ENCODE measurements at regions not wholly inside any gene's neighbourhood (a gene's known extent, or its start where the extent isn't known, plus 50 kb on each side); places are given as distances from the start of the nearest gene placed in this dataset.
A peak's percentile ranks its signal among the peaks of the same experiment; 100 is the strongest.

GRCh38 chr6:113083947-113084346 is 736.8 kb downstream of the RFPL4B start:
- Histone ChIP-seq H3K36me3 (no peaks in the 10 kb centered on the region), H3K9me3 (ENCODE audit: severe bottlenecking) (no peaks in the 10 kb centered on the region), H3K4me3 (ENCODE audit: low read depth, low read length) (no peak overlapping the region), H3K27ac (no peak overlapping the region), H3K27me3 (ENCODE audit: insufficient read depth, low read depth, severe bottlenecking) (no peaks in the 10 kb centered on the region)
- TF ChIP-seq, protein P1, sequence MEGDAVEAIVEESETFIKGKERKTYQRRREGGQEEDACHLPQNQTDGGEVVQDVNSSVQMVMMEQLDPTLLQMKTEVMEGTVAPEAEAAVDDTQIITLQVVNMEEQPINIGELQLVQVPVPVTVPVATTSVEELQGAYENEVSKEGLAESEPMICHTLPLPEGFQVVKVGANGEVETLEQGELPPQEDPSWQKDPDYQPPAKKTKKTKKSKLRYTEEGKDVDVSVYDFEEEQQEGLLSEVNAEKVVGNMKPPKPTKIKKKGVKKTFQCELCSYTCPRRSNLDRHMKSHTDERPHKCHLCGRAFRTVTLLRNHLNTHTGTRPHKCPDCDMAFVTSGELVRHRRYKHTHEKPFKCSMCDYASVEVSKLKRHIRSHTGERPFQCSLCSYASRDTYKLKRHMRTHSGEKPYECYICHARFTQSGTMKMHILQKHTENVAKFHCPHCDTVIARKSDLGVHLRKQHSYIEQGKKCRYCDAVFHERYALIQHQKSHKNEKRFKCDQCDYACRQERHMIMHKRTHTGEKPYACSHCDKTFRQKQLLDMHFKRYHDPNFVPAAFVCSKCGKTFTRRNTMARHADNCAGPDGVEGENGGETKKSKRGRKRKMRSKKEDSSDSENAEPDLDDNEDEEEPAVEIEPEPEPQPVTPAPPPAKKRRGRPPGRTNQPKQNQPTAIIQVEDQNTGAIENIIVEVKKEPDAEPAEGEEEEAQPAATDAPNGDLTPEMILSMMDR (IDR thresholded peaks at IDR 0.05; ENCODE audit: low read depth, low read length) = no peak
- DNase-seq = no peak

DNA sequence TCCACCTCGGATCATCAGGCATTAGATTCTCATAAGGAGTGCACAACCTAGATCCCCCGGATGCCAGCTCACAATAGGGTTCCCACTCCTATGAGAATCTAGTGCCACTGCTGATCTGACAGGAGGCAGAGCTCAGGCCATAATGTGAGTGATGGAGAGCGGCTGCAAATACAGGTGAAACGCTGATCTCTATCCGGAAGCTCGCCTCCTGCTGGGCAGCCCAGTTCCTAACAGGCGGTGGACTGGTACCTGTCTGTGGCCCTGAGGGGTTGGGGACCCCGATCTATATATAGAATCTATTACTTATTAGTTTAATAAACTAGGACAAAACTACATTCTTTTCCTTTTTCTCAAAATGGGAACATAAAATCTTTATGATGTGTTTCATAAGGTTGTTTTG is 741.9 kb downstream of the RFPL4B start:
- Histone ChIP-seq H3K36me3 (no peaks in the 10 kb centered on the region), H3K27ac (no peak overlapping the region), H3K27me3 (ENCODE audit: insufficient read depth, low read depth, severe bottlenecking) (no peaks in the 10 kb centered on the region), H3K4me3 (ENCODE audit: low read depth, low read length) (no peak overlapping the region), H3K9me3 (ENCODE audit: severe bottlenecking) (no peaks in the 10 kb centered on the region)
- TF ChIP-seq, protein P1 (IDR thresholded peaks at IDR 0.05; ENCODE audit: low read depth, low read length) = peak; percentile 29; the same call in 1 of the 2 replicates
- DNase-seq = peak; percentile 16

- DNase-seq = no peak
- Histone ChIP-seq H3K4me3 (ENCODE audit: low read depth, low read length) (no peak overlapping the region), H3K9me3 (ENCODE audit: severe bottlenecking) (no peaks in the 10 kb centered on the region), H3K27ac (no peak overlapping the region), H3K36me3 (no peaks in the 10 kb centered on the region), H3K27me3 (ENCODE audit: insufficient read depth, low read depth, severe bottlenecking) (no peaks in the 10 kb centered on the region)
- TF ChIP-seq, protein P1 (IDR thresholded peaks at IDR 0.05; ENCODE audit: low read depth, low read length) = no peak
Measured at GRCh38 chr6:113092795-113093194, 745.7 kb downstream of the RFPL4B start.

DNA sequence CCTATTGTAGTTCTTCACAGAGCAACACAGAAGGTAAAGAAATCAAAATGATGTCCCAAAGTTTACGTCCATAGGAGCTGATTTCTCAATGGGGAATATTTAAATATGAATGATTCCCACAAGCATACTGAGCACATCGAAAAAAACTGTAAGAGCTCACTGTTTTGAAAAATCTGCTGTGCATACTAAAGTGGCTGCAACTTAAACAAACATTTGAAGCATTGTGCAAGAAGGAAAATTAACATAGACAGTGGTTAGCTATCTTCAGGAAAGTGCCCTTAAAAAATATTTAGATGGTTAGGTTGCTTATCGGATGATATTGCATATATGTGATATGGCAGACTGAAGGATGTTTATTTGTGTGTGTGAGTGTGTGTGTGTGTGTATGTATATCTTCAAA is 747.6 kb downstream of the RFPL4B start:
- TF ChIP-seq, protein P1 (IDR thresholded peaks at IDR 0.05; ENCODE audit: low read depth, low read length) = no peak
- Histone ChIP-seq H3K27me3 (ENCODE audit: insufficient read depth, low read depth, severe bottlenecking) (no peaks in the 10 kb centered on the region), H3K4me3 (ENCODE audit: low read depth, low read length) (no peak overlapping the region), H3K9me3 (ENCODE audit: severe bottlenecking) (no peaks in the 10 kb centered on the region), H3K27ac (no peak overlapping the region), H3K36me3 (no peaks in the 10 kb centered on the region)
- DNase-seq = no peak

DNA sequence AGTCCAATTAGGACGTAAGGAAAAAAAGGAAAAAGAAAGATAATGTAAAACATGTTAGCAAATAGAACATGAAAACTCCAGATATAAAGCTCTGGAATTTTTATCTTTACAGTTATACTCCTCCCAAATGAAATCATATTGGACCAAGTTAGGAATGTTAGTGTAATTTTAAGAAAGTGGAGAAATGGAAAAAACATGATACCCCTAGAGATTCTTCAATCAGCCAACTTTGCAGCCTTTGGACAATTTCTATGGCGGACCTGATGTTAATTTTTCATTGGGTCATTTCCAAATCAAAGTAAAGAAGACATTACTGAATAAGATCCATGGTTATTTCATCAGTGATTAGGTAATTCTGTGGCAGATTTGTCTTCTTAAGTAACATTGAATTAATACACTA is 748.7 kb downstream of the RFPL4B start:
- no peak overlapping the region for H3K27ac ChIP-seq
- H3K27me3 ChIP-seq (ENCODE audit: insufficient read depth, low read depth, severe bottlenecking) = no peaks in the 10 kb centered on the region
- H3K9me3 ChIP-seq (ENCODE audit: severe bottlenecking) = no peaks in the 10 kb centered on the region
- H3K4me3 ChIP-seq (ENCODE audit: low read depth, low read length) = no peak overlapping the region
- no peak for DNase-seq
- no peaks in the 10 kb centered on the region for H3K36me3 ChIP-seq
- TF ChIP-seq, protein P1 (IDR thresholded peaks at IDR 0.05; ENCODE audit: low read depth, low read length) = no peak

DNA sequence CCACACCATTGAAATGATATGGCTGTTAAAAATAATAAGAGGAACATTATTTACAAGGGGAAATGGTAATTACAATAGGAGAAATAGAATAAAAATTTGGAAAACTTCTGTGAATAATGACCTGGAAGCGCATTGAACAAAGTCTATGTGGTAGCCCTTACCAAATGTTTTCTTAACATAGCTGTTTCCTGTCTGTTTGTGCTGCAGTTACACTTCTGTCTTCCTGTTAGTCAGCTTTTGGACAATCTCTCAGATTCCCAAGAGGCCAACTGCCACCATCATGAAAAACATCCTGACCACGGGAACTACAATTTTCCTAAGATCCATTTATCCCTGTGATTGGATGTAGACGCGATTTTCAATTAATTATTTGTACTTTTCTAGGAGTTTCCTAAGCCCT is 754.4 kb upstream of the MARCKS start:
- no peaks in the 10 kb centered on the region for H3K27me3 ChIP-seq (ENCODE audit: insufficient read depth, low read depth, severe bottlenecking)
- H3K27ac ChIP-seq = no peak overlapping the region
- DNase-seq = no peak
- H3K9me3 ChIP-seq (ENCODE audit: severe bottlenecking) = no peaks in the 10 kb centered on the region
- H3K4me3 ChIP-seq (ENCODE audit: low read depth, low read length) = no peak overlapping the region
- H3K36me3 ChIP-seq = no peaks in the 10 kb centered on the region
- TF ChIP-seq, protein P1 (IDR thresholded peaks at IDR 0.05; ENCODE audit: low read depth, low read length) = no peak

Data from WERI-Rb-1 (cell line).